Osteoblast (primary cell): ENCODE measurements at regions not wholly inside any gene's neighbourhood (a gene's known extent, or its start where the extent isn't known, plus 50 kb on each side); places are given as distances from the start of the nearest gene placed in this dataset.
A peak's percentile ranks its signal among the peaks of the same experiment; 100 is the strongest.

Experiments used
- DNase-seq: peaks from one replicate; pipeline ENCODE4 v3.0.0; 2011; ENCODE audit warnings: low spot score, mixed read lengths; ENCODE audit not compliant: insufficient read length; ENCODE audit errors: missing footprints
- H2AFZ ChIP-seq: 2 replicates; pipeline ENCODE4 v1.6.0; 2011; ENCODE audit warnings: mild to moderate bottlenecking, low read length
- H3K27ac ChIP-seq: 2 replicates; pipeline ENCODE4 v1.5.1; 2011; ENCODE audit warnings: mild to moderate bottlenecking, low read depth, low read length, moderate library complexity
- H3K27me3 ChIP-seq: 2 replicates; pipeline ENCODE4 v1.6.0; 2012; ENCODE audit warnings: mild to moderate bottlenecking, control low read depth, inconsistent platforms, low read length, moderate library complexity; ENCODE audit not compliant: insufficient read depth
- H3K36me3 ChIP-seq: 2 replicates; pipeline ENCODE4 v1.5.1; 2011; ENCODE audit warnings: mild to moderate bottlenecking, low read length, control low read depth, moderate library complexity; ENCODE audit not compliant: insufficient read depth
- H3K4me1 ChIP-seq: 2 replicates; pipeline ENCODE4 v1.5.1; 2011; ENCODE audit warnings: mild to moderate bottlenecking, low read length, control low read depth, moderate library complexity; ENCODE audit not compliant: insufficient read depth
- H3K4me2 ChIP-seq: 2 replicates; pipeline ENCODE4 v1.6.0; 2011; ENCODE audit warnings: mild to moderate bottlenecking, low read length; ENCODE audit not compliant: insufficient read depth
- H3K4me3 ChIP-seq: fragments of 200-600 bp; sonication (generic); 3 replicates; pipeline ENCODE4 v1.5.1; 2012; ENCODE audit warnings: mild to moderate bottlenecking, low read length, inconsistent platforms; ENCODE audit not compliant: insufficient read depth
- H3K79me2 ChIP-seq: 2 replicates; pipeline ENCODE4 v1.6.0; 2012; ENCODE audit warnings: mild to moderate bottlenecking, low read length, control low read depth, inconsistent platforms; ENCODE audit not compliant: insufficient read depth
- H3K9me3 ChIP-seq: 2 replicates; pipeline ENCODE4 v1.5.1; 2011; ENCODE audit warnings: low read depth, low read length, control low read depth
- H4K20me1 ChIP-seq: 2 replicates; pipeline ENCODE4 v1.6.0; 2012; ENCODE audit warnings: mild to moderate bottlenecking, low read length, control low read depth; ENCODE audit not compliant: insufficient read depth
- CTCF ChIP-seq: IDR thresholded peaks from 2 replicates; pipeline ENCODE4 v1.5.1; 2011; ENCODE audit warnings: mild to moderate bottlenecking, low read depth, low read length, moderate library complexity; ENCODE audit errors: extremely low read depth

DNA sequence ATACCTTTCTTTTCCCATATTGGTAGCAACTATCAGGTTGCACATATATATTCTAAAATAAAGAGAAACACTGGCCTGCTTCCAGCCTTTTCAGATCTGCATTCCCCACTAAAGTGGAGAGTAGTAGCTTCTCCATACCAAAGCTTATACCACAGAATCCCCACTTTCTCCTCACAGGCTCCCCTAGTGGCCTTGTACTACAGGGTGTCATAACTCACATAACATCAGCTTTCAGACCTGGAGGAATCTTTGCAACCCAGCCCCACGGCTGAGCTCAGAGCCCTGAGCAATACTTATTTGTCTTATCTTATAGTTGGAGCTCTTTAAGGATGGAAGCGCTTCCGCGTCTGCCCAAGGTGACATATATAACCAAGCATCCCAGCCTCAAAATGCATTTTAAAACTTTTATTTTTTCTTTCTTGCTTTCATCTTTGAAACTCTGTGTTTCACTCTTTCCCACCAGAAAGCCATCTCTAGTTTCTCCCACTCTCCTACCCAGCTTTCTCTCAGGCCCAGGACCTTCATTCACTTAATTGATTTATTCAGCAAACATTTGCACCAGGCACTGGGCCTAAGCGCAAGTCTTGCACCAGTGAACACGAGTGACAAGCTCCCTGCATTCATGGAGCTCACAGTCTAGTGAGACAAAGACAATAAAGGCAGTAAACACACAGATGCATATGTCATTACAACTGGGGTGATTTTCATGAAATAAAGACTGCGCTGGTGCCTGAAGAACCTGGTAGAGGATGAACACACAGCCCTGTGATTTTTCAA, 254.7 kb downstream of the IPO8 start:
- TF ChIP-seq CTCF, result peak; percentile 67
- Histone ChIP-seq H3K4me1 (no peaks in the 10 kb centered on the region), H4K20me1 (no peaks in the 10 kb centered on the region), H3K79me2 (no peaks in the 10 kb centered on the region), H3K9me3 (no peaks in the 10 kb centered on the region), H3K36me3 (no peaks in the 10 kb centered on the region), H3K4me2 (no peak overlapping the region), H2AFZ (no peak overlapping the region), H3K4me3 (no peak overlapping the region), H3K27ac (no peak overlapping the region), H3K27me3 (no peaks in the 10 kb centered on the region)
- no peak for DNase-seq

GRCh38 chr12:30439201-30439600, 256.5 kb downstream of the IPO8 start:
- H2AFZ ChIP-seq, result no peak overlapping the region
- no peaks in the 10 kb centered on the region for H3K79me2 ChIP-seq
- H3K27me3 ChIP-seq, result no peaks in the 10 kb centered on the region
- H3K36me3 ChIP-seq, result no peaks in the 10 kb centered on the region
- no peaks in the 10 kb centered on the region for H3K9me3 ChIP-seq
- DNase-seq, result no peak
- no peak overlapping the region for H3K27ac ChIP-seq
- H4K20me1 ChIP-seq, result no peaks in the 10 kb centered on the region
- TF ChIP-seq CTCF, result no peak
- H3K4me1 ChIP-seq, result no peaks in the 10 kb centered on the region
- no peak overlapping the region for H3K4me3 ChIP-seq
- H3K4me2 ChIP-seq, result no peak overlapping the region

DNA sequence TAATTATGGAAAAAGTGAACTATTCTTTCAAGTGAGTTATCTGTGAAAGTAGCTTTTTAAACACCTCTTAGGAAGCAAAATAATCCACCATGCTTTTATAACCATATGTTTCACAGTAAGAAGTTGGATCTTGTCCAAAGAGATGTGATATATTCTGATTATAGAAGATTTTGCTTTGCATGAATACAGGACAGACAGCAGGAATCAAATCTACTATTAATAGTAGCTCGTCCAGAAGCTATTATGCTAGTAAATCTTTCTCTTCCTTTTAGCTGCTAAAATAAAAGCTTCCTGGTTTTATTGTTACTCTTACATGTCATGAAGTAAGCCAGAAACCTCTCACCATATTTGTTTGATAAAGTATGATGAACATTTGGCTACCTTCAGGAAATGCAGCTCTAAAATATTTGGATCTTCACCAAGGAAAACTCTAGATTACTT, 257.0 kb downstream of the IPO8 start:
- no peak for DNase-seq
- Histone ChIP-seq H3K4me2 (no peak overlapping the region), H4K20me1 (no peaks in the 10 kb centered on the region), H3K27ac (no peak overlapping the region), H3K4me1 (no peaks in the 10 kb centered on the region), H2AFZ (no peak overlapping the region), H3K4me3 (no peak overlapping the region), H3K79me2 (no peaks in the 10 kb centered on the region), H3K36me3 (no peaks in the 10 kb centered on the region), H3K27me3 (no peaks in the 10 kb centered on the region), H3K9me3 (no peaks in the 10 kb centered on the region)
- TF ChIP-seq CTCF, result no peak

GRCh38 chr12:30437616-30438015, 258.1 kb downstream of the IPO8 start:
- Histone ChIP-seq H3K79me2 (no peaks in the 10 kb centered on the region), H2AFZ (no peak overlapping the region), H3K36me3 (no peaks in the 10 kb centered on the region), H3K27ac (no peak overlapping the region), H3K4me3 (no peak overlapping the region), H4K20me1 (no peaks in the 10 kb centered on the region), H3K4me1 (no peaks in the 10 kb centered on the region), H3K4me2 (no peak overlapping the region), H3K9me3 (no peaks in the 10 kb centered on the region), H3K27me3 (no peaks in the 10 kb centered on the region)
- DNase-seq, result no peak
- no peak for TF ChIP-seq CTCF
